ENCODE measurements at regions not wholly inside any gene's neighbourhood (a gene's known extent, or its start where the extent isn't known, plus 50 kb on each side); places are given as distances from the start of the nearest gene placed in this dataset.

GRCh38 chr9:129495620-129496472 lies 125.1 kb downstream of the C9orf50 start:
- Histone ChIP-seq H3K9me3 (replicated peaks) (no peaks in the 10 kb centered on the region), H3K4me3 (peak overlapping the region; percentile 41), H3K36me3 (peaks cover 22% of the 10 kb centered on the region), H3K27me3 (replicated peaks) (no peaks in the 10 kb centered on the region), H3K4me1 (replicated peaks) (peaks cover 63% of the 10 kb centered on the region), H3K27ac (peak overlapping the region; percentile 74)
- DNase-seq (ENCODE audit: low read depth in 1 of 2, low spot score in 2 of 2): peak; percentile 72 to 89

GRCh38 chr9:129494113-129494789 lies 126.7 kb downstream of the C9orf50 start:
- no peak overlapping the region for H3K27ac ChIP-seq
- H3K9me3 ChIP-seq (replicated peaks): no peaks in the 10 kb centered on the region
- no peaks in the 10 kb centered on the region for H3K27me3 ChIP-seq (replicated peaks)
- H3K36me3 ChIP-seq: peaks cover 25% of the 10 kb centered on the region
- no peak overlapping the region for H3K4me3 ChIP-seq
- H3K4me1 ChIP-seq (replicated peaks): peaks cover 63% of the 10 kb centered on the region
- no peak for DNase-seq (ENCODE audit: low read depth in 1 of 2, low spot score in 2 of 2)

- Histone ChIP-seq H3K27ac (no peak overlapping the region), H3K36me3 (peaks cover 23% of the 10 kb centered on the region), H3K4me3 (no peak overlapping the region), H3K9me3 (replicated peaks) (no peaks in the 10 kb centered on the region), H3K27me3 (replicated peaks) (no peaks in the 10 kb centered on the region), H3K4me1 (replicated peaks) (peaks cover 63% of the 10 kb centered on the region)
- no peak for DNase-seq (ENCODE audit: low read depth in 1 of 2, low spot score in 2 of 2)
These were observed 127.2 kb downstream of the C9orf50 start for GRCh38 chr9:129493706-129494047.

- Histone ChIP-seq H3K9me3 (replicated peaks) (no peaks in the 10 kb centered on the region), H3K36me3 (peaks cover 23% of the 10 kb centered on the region), H3K27ac (no peak overlapping the region), H3K4me3 (no peak overlapping the region), H3K27me3 (replicated peaks) (no peaks in the 10 kb centered on the region), H3K4me1 (replicated peaks) (peaks cover 61% of the 10 kb centered on the region)
- DNase-seq (ENCODE audit: low read depth in 1 of 2, low spot score in 2 of 2): no peak
These were observed 127.7 kb downstream of the C9orf50 start for GRCh38 chr9:129493002-129493705.

GRCh38 chr9:129491487-129491855 lies 129.4 kb downstream of the C9orf50 start:
- no peaks in the 10 kb centered on the region for H3K9me3 ChIP-seq (replicated peaks)
- 0 out of 2 replicates have a peak overlapping the region, but pooled peaks have one; percentile 2 for H3K4me3 ChIP-seq
- peak overlapping the region; percentile 31; the same call in 1 of the 2 replicates for H3K27ac ChIP-seq
- peaks cover 61% of the 10 kb centered on the region for H3K4me1 ChIP-seq (replicated peaks)
- H3K27me3 ChIP-seq (replicated peaks): no peaks in the 10 kb centered on the region
- no peak for DNase-seq (ENCODE audit: low read depth in 1 of 2, low spot score in 2 of 2)
- H3K36me3 ChIP-seq: peaks cover 23% of the 10 kb centered on the region

- Histone ChIP-seq H3K4me1 (replicated peaks) (peaks cover 55% of the 10 kb centered on the region), H3K36me3 (peaks cover 23% of the 10 kb centered on the region), H3K27me3 (replicated peaks) (no peaks in the 10 kb centered on the region), H3K9me3 (replicated peaks) (no peaks in the 10 kb centered on the region), H3K4me3 (peak overlapping the region; percentile 2), H3K27ac (peak overlapping the region; percentile 91; the same call in 1 of the 2 replicates)
- peak; percentile 52 to 76 for DNase-seq (ENCODE audit: low read depth in 1 of 2, low spot score in 2 of 2)
These were observed 130.1 kb downstream of the C9orf50 start for GRCh38 chr9:129490583-129491486.

- no peaks in the 10 kb centered on the region for H3K9me3 ChIP-seq (replicated peaks)
- H3K4me3 ChIP-seq: peak overlapping the region; percentile 38
- peaks cover 22% of the 10 kb centered on the region for H3K36me3 ChIP-seq
- H3K27ac ChIP-seq: peak overlapping the region; percentile 91
- H3K27me3 ChIP-seq (replicated peaks): no peaks in the 10 kb centered on the region
- H3K4me1 ChIP-seq (replicated peaks): peaks cover 47% of the 10 kb centered on the region
- DNase-seq (ENCODE audit: low read depth in 1 of 2, low spot score in 2 of 2): no peak
These were observed 130.9 kb downstream of the C9orf50 start for GRCh38 chr9:129489838-129490582.

- peak in 1 of 2 experiments; percentile 43 for DNase-seq (ENCODE audit: low read depth in 1 of 2, low spot score in 2 of 2)
These were observed 133.0 kb downstream of the C9orf50 start for GRCh38 chr9:129487658-129488483.

GRCh38 chr9:129486756-129487657 lies 133.9 kb downstream of the C9orf50 start:
- no peaks in the 10 kb centered on the region for H3K27me3 ChIP-seq (replicated peaks)
- no peak overlapping the region for H3K4me3 ChIP-seq
- peaks cover 69% of the 10 kb centered on the region for H3K4me1 ChIP-seq (replicated peaks)
- peak overlapping the region; percentile 91; the same call in 1 of the 2 replicates for H3K27ac ChIP-seq
- 0 out of 2 replicates have a peak, but pooled peaks cover 3% of the 10 kb centered on the region for H3K9me3 ChIP-seq (replicated peaks)
- H3K36me3 ChIP-seq: peaks cover 16% of the 10 kb centered on the region
- no peak for DNase-seq (ENCODE audit: low read depth in 1 of 2, low spot score in 2 of 2)

More at GRCh38 chr9:129487658-129488483, 133.0 kb downstream of the C9orf50 start:
- Histone ChIP-seq H3K9me3 (replicated peaks) (0 out of 2 replicates have a peak, but pooled peaks cover 3% of the 10 kb centered on the region), H3K27me3 (replicated peaks) (no peaks in the 10 kb centered on the region), H3K36me3 (peaks cover 24% of the 10 kb centered on the region), H3K27ac (peak overlapping the region; percentile 91), H3K4me3 (peak overlapping the region; percentile 38), H3K4me1 (replicated peaks) (peaks cover 63% of the 10 kb centered on the region)

- DNase-seq (ENCODE audit: low read depth in 1 of 2, low spot score in 2 of 2): no peak
- H3K36me3 ChIP-seq: peaks cover 4% of the 10 kb centered on the region; the same call in 1 of the 2 replicates
- no peaks in the 10 kb centered on the region for H3K27me3 ChIP-seq (replicated peaks)
- 0 out of 2 replicates have a peak, but pooled peaks cover 3% of the 10 kb centered on the region for H3K9me3 ChIP-seq (replicated peaks)
- H3K4me3 ChIP-seq: no peak overlapping the region
- H3K27ac ChIP-seq: no peak overlapping the region
- H3K4me1 ChIP-seq (replicated peaks): peaks cover 61% of the 10 kb centered on the region
These were observed 135.6 kb downstream of the C9orf50 start for GRCh38 chr9:129485145-129485774.
